PC-9 (cell line): ENCODE measurements at regions not wholly inside any gene's neighbourhood (a gene's known extent, or its start where the extent isn't known, plus 50 kb on each side); places are given as distances from the start of the nearest gene placed in this dataset.

ENCODE experiments used
- EZH2 ChIP-seq: fragments of 200-600 bp; sonication (generic); IDR thresholded peaks from 2 replicates; pipeline ENCODE4 v1.8.0; 2017; ENCODE audit warnings: antibody characterized with exemption, low read depth
- TF ChIP-seq, protein P1 (sequence below): fragments of 200-600 bp; sonication (generic); conservative IDR thresholded peaks from 2 replicates; pipeline ENCODE4 v1.6.1; 2017; ENCODE audit warnings: mixed run types, antibody characterized with exemption, mild to moderate bottlenecking, moderate library complexity

DNA sequence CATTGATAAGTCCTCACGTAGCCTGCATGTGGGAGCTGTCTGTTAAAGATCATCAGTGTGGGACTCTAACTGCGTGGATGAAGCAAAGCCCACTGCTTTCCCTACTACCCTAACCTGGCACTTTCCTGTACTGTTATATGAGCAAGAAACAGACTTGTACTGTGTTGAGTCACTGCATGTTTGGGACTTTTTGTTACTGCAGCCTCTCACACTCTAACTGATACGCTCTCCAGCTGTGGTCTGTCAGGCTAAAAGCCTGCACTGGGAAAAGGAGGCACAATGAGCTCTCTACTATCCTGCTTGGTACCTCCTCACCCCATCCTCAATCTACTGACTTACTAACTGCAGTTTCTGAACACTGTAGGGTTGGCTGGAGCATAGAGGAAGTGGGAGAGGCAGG lies 93.7 kb upstream of the PLET1 start:
- TF ChIP-seq, protein P1, sequence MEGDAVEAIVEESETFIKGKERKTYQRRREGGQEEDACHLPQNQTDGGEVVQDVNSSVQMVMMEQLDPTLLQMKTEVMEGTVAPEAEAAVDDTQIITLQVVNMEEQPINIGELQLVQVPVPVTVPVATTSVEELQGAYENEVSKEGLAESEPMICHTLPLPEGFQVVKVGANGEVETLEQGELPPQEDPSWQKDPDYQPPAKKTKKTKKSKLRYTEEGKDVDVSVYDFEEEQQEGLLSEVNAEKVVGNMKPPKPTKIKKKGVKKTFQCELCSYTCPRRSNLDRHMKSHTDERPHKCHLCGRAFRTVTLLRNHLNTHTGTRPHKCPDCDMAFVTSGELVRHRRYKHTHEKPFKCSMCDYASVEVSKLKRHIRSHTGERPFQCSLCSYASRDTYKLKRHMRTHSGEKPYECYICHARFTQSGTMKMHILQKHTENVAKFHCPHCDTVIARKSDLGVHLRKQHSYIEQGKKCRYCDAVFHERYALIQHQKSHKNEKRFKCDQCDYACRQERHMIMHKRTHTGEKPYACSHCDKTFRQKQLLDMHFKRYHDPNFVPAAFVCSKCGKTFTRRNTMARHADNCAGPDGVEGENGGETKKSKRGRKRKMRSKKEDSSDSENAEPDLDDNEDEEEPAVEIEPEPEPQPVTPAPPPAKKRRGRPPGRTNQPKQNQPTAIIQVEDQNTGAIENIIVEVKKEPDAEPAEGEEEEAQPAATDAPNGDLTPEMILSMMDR = no peak
- no peak for TF ChIP-seq EZH2
